ENCODE measurements at regions not wholly inside any gene's neighbourhood (a gene's known extent, or its start where the extent isn't known, plus 50 kb on each side); places are given as distances from the start of the nearest gene placed in this dataset.

DNA sequence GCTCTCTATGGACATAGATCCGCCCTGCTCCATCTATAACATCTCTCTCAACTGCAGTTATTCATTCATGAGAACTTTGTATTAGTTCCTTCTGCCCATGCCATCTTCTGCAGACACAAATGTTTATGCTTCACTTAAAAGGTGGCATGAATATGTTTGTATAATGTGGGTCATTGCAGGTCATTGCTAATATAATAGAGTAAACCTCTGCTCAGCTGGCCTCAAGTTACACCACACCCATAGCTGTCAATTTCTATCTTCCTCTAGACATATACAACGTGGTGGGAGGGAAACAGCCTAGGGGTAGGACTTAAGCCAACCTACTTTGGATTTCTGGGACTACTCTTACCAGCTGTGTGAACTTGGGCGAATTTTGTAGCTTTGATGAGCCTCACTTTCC, 129.8 kb downstream of the ATXN3L start:
- TF ChIP-seq, protein P1, sequence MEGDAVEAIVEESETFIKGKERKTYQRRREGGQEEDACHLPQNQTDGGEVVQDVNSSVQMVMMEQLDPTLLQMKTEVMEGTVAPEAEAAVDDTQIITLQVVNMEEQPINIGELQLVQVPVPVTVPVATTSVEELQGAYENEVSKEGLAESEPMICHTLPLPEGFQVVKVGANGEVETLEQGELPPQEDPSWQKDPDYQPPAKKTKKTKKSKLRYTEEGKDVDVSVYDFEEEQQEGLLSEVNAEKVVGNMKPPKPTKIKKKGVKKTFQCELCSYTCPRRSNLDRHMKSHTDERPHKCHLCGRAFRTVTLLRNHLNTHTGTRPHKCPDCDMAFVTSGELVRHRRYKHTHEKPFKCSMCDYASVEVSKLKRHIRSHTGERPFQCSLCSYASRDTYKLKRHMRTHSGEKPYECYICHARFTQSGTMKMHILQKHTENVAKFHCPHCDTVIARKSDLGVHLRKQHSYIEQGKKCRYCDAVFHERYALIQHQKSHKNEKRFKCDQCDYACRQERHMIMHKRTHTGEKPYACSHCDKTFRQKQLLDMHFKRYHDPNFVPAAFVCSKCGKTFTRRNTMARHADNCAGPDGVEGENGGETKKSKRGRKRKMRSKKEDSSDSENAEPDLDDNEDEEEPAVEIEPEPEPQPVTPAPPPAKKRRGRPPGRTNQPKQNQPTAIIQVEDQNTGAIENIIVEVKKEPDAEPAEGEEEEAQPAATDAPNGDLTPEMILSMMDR (IDR thresholded peaks at IDR 0.05), result no peak
- TF ChIP-seq POLR2AphosphoS5 (IDR thresholded peaks at IDR 0.05) (no peak), EP300 (IDR thresholded peaks at IDR 0.05) (no peak)

Data from gastroesophageal sphincter (tissue), 3 donors.